SK-N-SH treated with all-trans-retinoic acid at 6 μM for 48 hours (cell line): ENCODE measurements at regions not wholly inside any gene's neighbourhood (a gene's known extent, or its start where the extent isn't known, plus 50 kb on each side); places are given as distances from the start of the nearest gene placed in this dataset.

Experiments
- ATAC-seq: fragments of 200-7000 bp; cut with Tn5 transposase; 3 replicates; pipeline ENCODE4 v1.9.1; 2020; ENCODE audit warnings: mild to moderate bottlenecking, moderate library complexity
- ARNTL ChIP-seq: fragments of 450-650 bp; formaldehyde crosslinking; IDR thresholded peaks from 2 replicates; pipeline ENCODE4 v1.5.0; 2020; ENCODE audit warnings: low read depth, mild to moderate bottlenecking, moderate library complexity, borderline replicate concordance
- BACH2 ChIP-seq: fragments of 250-450 bp; sonication (Bioruptor Pico); IDR thresholded peaks from 2 replicates; pipeline ENCODE4 v1.9.0; 2021; ENCODE audit warnings: mild to moderate bottlenecking, borderline replicate concordance
- CREB5 ChIP-seq: fragments of 250-450 bp; sonication (Bioruptor Pico); IDR thresholded peaks from 2 replicates; pipeline ENCODE4 v1.5.1; 2020; ENCODE audit warnings: low read depth, mild to moderate bottlenecking, moderate library complexity
- CSDC2 ChIP-seq: fragments of 250-450 bp; sonication (Bioruptor Pico); IDR thresholded peaks from 2 replicates; pipeline ENCODE4 v1.5.0; 2020; ENCODE audit warnings: mild to moderate bottlenecking, moderate library complexity
- ESRRG ChIP-seq: fragments of 250-450 bp; sonication (Bioruptor Pico); IDR thresholded peaks from 2 replicates; pipeline ENCODE4 v1.6.1; 2021; ENCODE audit warnings: mild to moderate bottlenecking
- GLIS3 ChIP-seq: fragments of 250-450 bp; sonication (Bioruptor Pico); IDR thresholded peaks from 2 replicates; pipeline ENCODE4 v1.5.0; 2020; ENCODE audit warnings: mild to moderate bottlenecking, moderate library complexity
- ISL1 ChIP-seq: fragments of 250-450 bp; sonication (Bioruptor Pico); IDR thresholded peaks from 2 replicates; pipeline ENCODE4 v2.1.2; 2022; ENCODE audit warnings: mild to moderate bottlenecking, moderate library complexity
- OSR1 ChIP-seq: fragments of 250-450 bp; sonication (Bioruptor Pico); IDR thresholded peaks from 2 replicates; pipeline ENCODE4 v1.8.0; 2022; ENCODE audit warnings: moderate library complexity, mild to moderate bottlenecking, inconsistent platforms
- PPARA ChIP-seq: fragments of 250-450 bp; sonication (Bioruptor Pico); IDR thresholded peaks from 2 replicates; pipeline ENCODE4 v1.5.0; 2020; ENCODE audit warnings: mild to moderate bottlenecking, borderline replicate concordance
- RARB ChIP-seq: fragments of 250-450 bp; sonication (Bioruptor Pico); IDR thresholded peaks from 2 replicates; pipeline ENCODE4 v1.8.0; 2021; ENCODE audit warnings: mild to moderate bottlenecking, moderate library complexity
- SNAI2 ChIP-seq: fragments of 250-450 bp; sonication (Bioruptor Pico); IDR thresholded peaks from 2 replicates; pipeline ENCODE4 v1.5.0; 2020; ENCODE audit warnings: mild to moderate bottlenecking, moderate library complexity
- TCF4 ChIP-seq: fragments of 250-450 bp; sonication (Bioruptor Pico); IDR thresholded peaks from 2 replicates; pipeline ENCODE4 v1.8.0; 2021; ENCODE audit warnings: mild to moderate bottlenecking, moderate library complexity, borderline replicate concordance
- ZC3H10 ChIP-seq: fragments of 250-450 bp; sonication (Bioruptor Pico); IDR thresholded peaks from 2 replicates; pipeline ENCODE4 v1.5.1; 2021; ENCODE audit warnings: mild to moderate bottlenecking, moderate library complexity
- ZFP3 ChIP-seq: fragments of 250-450 bp; sonication (Bioruptor Pico); IDR thresholded peaks from 2 replicates; pipeline ENCODE4 v1.5.0; 2020; ENCODE audit warnings: mild to moderate bottlenecking, moderate library complexity
- ZFP30 ChIP-seq: fragments of 450-650 bp; formaldehyde crosslinking; IDR thresholded peaks from 2 replicates; pipeline ENCODE4 v1.5.0; 2022; ENCODE audit warnings: mild to moderate bottlenecking, moderate library complexity
- ZNF565 ChIP-seq: fragments of 450-650 bp; formaldehyde crosslinking; conservative IDR thresholded peaks from 2 replicates; pipeline ENCODE4 v1.5.0; 2020; ENCODE audit warnings: low read depth, mild to moderate bottlenecking, moderate library complexity
- ZNF70 ChIP-seq: fragments of 450-650 bp; formaldehyde crosslinking; IDR thresholded peaks from 2 replicates; pipeline ENCODE4 v1.5.0; 2020; ENCODE audit warnings: mild to moderate bottlenecking, moderate library complexity
- TF ChIP-seq, protein P1 (sequence below): fragments of 250-450 bp; sonication (Bioruptor Pico); IDR thresholded peaks from 2 replicates; pipeline ENCODE4 v1.8.0; 2020; ENCODE audit warnings: mild to moderate bottlenecking, moderate library complexity, borderline replicate concordance
- TF ChIP-seq, protein P2 (sequence below): fragments of 250-450 bp; sonication (Bioruptor Pico); IDR thresholded peaks from 2 replicates; pipeline ENCODE4 v1.5.0; 2020; ENCODE audit warnings: mild to moderate bottlenecking, moderate library complexity

- TF ChIP-seq ZFP3 (CRISPR knock-in tag) = no peak
- no peak for ATAC-seq
These were observed 362.9 kb upstream of the TLE4 start for GRCh38 chr9:79208791-79209396.

GRCh38 chr9:79210541-79211243, 361.1 kb upstream of the TLE4 start:
- no peak for TF ChIP-seq ESRRG (CRISPR knock-in tag)
- no peak for TF ChIP-seq ARNTL (CRISPR knock-in tag)
- no peak for TF ChIP-seq SNAI2 (CRISPR knock-in tag)
- TF ChIP-seq PPARA (CRISPR knock-in tag) = no peak
- no peak for TF ChIP-seq BACH2 (CRISPR knock-in tag)
- TF ChIP-seq OSR1 (CRISPR knock-in tag) = no peak
- no peak for ATAC-seq

DNA sequence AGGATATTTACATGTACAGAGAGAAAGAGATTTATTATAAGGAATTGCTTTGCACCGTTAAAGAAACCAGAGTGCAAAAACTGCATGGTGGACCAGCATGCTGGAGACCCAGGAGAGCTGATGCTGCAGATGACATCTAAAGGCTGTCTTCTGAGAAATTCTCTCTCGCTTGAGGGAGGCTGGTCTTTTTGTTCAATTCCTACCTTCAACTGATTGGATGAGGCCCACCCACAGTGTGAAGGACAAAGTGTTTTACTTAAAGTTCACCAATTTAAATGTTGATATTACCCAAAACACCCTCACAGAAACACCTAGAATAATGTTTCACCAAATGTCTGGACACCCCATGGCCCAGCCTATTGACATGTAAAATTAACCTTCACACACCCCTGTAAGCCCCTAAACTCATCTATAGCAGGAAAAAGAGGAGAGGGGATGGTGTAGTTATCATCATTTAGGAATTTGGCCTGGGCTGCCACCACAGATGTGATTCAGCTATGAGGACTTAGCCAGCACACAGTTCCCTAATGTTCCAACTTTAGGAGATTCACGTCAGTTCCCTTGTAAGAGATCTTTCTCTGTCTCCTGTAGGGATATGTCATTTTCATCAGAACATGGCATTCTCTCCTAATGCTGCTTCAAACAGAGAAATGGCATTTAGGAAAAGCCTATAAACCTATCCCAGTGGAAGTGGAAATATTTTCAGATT, 358.2 kb upstream of the TLE4 start:
- TF ChIP-seq OSR1 (CRISPR knock-in tag) (no peak), ZNF70 (CRISPR knock-in tag) (no peak), GLIS3 (CRISPR knock-in tag) (no peak), SNAI2 (CRISPR knock-in tag) (no peak)
- TF ChIP-seq, all 23 proteins: peak for 0

GRCh38 chr9:79215821-79216220, 355.9 kb upstream of the TLE4 start:
- TF ChIP-seq PPARA (CRISPR knock-in tag) = no peak
- TF ChIP-seq ISL1 = no peak
- TF ChIP-seq RARB (CRISPR knock-in tag) = no peak
- no peak for TF ChIP-seq ZNF565 (CRISPR knock-in tag)
- TF ChIP-seq CREB5 (CRISPR knock-in tag) = no peak
- ATAC-seq = 0 out of 3 replicates have a peak, but pooled peaks have one; percentile 26

More for the DNA sequence above, 358.2 kb upstream of the TLE4 start:
- no peak for ATAC-seq

GRCh38 chr9:79220251-79220650, 351.5 kb upstream of the TLE4 start:
- no peak for TF ChIP-seq ZNF70 (CRISPR knock-in tag)

GRCh38 chr9:79220666-79221065, 351.1 kb upstream of the TLE4 start:
- TF ChIP-seq ZNF565 (CRISPR knock-in tag) (no peak), BACH2 (CRISPR knock-in tag) (no peak), SNAI2 (CRISPR knock-in tag) (no peak), ZFP30 (CRISPR knock-in tag) (no peak), ZNF70 (CRISPR knock-in tag) (no peak), GLIS3 (CRISPR knock-in tag) (no peak), ZFP3 (CRISPR knock-in tag) (no peak), CSDC2 (CRISPR knock-in tag) (no peak), PPARA (CRISPR knock-in tag) (no peak), ESRRG (CRISPR knock-in tag) (no peak), ZC3H10 (CRISPR knock-in tag) (no peak), TCF4 (CRISPR knock-in tag) (no peak), ISL1 (no peak)
- TF ChIP-seq, protein P1, sequence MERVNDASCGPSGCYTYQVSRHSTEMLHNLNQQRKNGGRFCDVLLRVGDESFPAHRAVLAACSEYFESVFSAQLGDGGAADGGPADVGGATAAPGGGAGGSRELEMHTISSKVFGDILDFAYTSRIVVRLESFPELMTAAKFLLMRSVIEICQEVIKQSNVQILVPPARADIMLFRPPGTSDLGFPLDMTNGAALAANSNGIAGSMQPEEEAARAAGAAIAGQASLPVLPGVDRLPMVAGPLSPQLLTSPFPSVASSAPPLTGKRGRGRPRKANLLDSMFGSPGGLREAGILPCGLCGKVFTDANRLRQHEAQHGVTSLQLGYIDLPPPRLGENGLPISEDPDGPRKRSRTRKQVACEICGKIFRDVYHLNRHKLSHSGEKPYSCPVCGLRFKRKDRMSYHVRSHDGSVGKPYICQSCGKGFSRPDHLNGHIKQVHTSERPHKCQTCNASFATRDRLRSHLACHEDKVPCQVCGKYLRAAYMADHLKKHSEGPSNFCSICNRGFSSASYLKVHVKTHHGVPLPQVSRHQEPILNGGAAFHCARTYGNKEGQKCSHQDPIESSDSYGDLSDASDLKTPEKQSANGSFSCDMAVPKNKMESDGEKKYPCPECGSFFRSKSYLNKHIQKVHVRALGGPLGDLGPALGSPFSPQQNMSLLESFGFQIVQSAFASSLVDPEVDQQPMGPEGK (CRISPR knock-in tag) = no peak
- TF ChIP-seq, protein P2, sequence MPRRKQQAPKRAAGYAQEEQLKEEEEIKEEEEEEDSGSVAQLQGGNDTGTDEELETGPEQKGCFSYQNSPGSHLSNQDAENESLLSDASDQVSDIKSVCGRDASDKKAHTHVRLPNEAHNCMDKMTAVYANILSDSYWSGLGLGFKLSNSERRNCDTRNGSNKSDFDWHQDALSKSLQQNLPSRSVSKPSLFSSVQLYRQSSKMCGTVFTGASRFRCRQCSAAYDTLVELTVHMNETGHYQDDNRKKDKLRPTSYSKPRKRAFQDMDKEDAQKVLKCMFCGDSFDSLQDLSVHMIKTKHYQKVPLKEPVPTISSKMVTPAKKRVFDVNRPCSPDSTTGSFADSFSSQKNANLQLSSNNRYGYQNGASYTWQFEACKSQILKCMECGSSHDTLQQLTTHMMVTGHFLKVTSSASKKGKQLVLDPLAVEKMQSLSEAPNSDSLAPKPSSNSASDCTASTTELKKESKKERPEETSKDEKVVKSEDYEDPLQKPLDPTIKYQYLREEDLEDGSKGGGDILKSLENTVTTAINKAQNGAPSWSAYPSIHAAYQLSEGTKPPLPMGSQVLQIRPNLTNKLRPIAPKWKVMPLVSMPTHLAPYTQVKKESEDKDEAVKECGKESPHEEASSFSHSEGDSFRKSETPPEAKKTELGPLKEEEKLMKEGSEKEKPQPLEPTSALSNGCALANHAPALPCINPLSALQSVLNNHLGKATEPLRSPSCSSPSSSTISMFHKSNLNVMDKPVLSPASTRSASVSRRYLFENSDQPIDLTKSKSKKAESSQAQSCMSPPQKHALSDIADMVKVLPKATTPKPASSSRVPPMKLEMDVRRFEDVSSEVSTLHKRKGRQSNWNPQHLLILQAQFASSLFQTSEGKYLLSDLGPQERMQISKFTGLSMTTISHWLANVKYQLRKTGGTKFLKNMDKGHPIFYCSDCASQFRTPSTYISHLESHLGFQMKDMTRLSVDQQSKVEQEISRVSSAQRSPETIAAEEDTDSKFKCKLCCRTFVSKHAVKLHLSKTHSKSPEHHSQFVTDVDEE (CRISPR knock-in tag) = no peak
- peak; percentile 66 for ATAC-seq

More at GRCh38 chr9:79220251-79220650, 351.5 kb upstream of the TLE4 start:
- ATAC-seq = no peak
